ENCODE measurements at regions not wholly inside any gene's neighbourhood (a gene's known extent, or its start where the extent isn't known, plus 50 kb on each side); places are given as distances from the start of the nearest gene placed in this dataset.
"Not testable (repeated sequence)": the region's sequence is repeated elsewhere in the genome, so short reads cannot be mapped to it uniquely, and the experiment has no call there.

DNA sequence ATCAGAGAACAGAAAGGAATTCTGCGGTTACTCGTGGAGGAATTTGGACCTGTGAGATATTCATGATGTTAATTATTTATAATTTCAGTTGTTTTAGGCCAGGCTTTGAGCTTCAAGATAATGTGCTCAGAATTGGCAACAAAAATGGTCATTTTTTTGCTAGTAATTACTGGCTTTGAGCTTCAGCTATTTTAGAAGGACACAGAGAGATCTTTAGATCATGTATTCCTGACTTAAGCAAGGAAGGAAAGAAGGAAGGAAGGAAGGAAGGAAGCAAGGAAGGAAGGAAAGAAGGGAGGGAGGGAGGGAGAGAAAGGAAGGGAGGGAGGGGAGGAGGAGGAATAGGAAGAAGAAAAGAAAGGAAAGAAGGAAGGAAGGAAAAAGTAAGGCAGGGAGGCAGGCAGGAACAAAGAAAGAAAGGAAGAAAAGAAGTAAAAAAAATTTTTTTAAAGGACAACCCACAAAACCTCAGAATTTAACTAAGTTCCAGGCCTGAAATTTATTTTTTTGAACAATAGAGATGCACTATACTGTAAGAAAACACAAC is 277.9 kb upstream of the KLF3 start:
- DNase-seq, result no peak

DNA sequence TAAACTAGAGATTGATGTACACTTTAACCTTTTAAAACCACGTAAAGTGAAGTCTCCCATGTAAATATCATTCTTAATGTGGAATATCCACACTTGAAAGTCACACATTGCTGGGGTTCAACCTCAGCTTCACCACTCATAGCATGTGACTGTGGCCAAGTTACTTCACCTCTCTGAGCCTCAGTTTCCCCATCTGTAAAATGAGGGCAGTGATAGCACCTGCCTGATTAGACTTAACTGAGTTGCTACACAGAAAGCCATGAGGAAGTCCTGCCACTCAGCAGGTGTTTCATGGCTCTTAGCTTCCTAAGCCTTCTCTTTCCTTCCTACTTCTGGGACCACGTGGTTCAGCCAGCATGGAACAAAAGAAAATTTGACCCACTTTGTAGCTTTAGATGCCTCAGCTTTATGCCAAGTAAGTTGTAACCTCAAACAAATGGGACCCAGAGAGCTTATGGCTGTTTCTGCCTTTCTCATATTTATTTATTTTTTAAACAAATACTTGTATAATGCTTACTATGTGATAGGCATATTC is 277.3 kb upstream of the KLF3 start:
- no peak for DNase-seq

DNA sequence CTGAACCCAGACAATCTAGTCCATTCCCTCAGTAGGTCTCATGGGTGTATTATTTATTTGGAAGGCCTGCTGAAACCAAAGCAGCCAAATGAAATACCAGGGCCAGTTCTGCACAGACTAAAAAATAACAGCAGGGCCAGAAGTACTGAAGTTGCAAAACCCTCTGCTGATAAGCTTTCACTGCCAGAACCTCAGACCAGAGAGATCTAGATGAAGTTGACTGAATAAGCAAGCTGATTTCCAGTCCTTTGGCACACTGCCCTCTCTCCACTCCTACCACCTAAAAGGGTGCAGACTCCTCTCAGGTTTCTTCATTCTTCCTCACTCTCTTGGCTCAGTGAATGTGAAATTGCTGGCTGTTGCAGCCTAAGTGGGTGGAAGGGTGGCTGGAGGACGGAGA is 276.7 kb upstream of the KLF3 start:
- no peak for DNase-seq

DNA sequence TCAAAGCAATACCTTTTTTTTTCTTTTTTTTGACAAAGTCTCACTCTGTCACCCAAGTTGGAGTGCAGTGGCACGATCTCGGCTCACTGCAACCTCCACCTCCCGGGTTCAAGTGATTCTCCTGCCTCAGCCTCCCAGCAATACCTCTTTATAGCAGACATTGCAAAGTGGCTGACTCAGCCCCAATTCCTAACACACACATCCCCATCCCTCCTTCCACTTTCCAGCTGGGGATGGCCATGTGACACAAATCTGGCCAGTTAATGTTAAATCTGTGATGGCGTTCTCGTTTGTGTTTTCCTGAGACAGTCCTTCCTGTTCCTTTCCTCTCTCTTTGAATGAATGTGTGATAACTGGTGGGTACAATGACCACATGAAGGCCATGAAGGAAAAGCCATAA is 276.2 kb upstream of the KLF3 start:
- DNase-seq, result no peak

DNA sequence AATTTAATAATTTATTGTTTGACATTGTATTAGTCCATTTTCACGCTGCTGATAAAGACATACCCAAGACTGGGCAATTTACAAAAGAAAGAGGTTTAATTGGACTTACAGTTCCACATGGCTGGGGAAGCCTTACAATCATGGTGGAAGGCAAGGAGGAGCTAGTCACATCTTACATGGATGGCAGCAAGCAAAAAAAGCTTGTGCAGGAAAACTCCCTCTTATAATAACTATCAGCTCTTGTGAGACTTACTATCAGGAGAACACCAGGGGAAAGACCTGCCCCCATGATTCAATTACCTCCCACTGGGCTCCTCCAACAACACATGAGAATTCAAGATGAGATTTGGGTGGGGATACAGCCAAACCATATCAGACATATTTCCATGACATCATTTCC is 275.1 kb upstream of the KLF3 start:
- not testable (repeated sequence) for DNase-seq

DNA sequence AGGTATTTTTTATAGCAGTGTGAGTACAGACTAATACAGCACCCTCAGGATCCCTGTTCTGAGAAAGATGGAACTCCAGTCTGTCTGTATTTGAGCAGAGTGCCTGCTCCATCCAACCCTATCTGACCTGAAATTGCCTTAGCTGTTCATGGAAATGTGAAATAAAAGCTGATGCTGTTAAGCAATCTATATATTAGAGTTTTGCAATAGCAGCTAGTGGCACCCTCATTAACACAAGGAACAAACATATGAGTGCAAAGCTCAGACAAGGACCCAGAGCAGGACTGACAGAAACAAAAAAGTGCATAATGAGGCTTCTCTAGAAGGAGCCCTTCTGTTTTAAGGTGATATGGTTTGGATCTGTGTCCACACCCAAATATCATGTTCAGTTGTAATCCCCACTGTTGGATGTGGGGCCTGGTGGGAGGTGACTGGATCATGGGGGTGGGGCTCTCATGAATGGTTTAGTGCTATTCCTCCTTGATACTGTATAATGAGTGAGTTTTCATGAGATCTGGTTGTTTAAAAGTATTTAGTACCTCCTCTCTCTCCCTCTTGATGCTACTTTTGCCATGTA is 272.9 kb upstream of the KLF3 start:
- DNase-seq, result no peak

DNA sequence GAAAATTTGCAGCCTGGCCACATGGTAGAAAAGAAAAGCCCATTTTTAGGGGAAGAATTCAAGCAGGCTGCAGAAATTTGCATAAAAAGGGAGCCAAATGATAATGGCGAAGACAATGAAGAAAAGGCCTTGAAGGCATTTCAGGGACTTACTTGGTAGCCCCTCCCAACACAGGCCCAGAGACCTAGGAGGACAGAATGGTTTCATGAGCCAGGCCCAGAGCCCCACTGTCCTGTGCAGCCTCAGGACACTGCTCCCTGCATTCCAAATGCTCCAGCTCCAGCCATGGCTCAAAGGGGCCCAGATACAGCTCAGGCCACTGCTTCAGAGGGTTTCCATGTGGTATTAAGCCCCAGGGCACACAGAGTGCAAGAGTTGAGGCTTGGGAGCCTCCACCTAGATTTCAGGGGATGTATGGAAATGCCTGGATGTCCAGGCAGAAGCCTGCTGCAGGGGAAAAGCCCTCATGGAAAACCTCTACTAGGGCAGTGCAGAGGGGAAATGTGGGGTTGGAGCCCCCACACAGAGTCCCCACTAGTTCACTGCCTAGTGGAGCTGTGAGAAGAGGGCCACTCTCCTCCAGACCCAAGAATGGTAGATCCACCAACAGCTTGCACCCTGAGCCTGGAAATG is 271.7 kb upstream of the KLF3 start:
- DNase-seq, result no peak

DNA sequence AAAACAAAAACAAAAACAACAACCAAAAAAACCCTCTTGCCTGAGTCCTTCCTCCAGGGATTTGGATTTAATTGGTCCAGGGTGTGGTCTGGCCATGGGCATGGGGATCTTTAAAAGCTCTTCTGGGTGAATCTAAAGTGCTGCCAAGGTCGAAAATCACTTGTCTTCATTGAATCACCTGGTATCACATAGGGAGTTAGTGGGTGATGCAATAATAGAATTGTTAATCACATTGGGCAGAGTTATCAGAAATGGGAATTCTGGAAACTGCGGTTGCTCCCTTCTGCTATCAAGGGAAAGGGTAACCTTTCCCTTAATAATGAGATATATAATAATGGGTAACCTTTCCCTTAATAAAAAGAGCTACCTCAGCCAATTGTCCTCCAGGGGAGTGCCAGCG is 267.9 kb upstream of the KLF3 start:
- DNase-seq, result no peak

DNA sequence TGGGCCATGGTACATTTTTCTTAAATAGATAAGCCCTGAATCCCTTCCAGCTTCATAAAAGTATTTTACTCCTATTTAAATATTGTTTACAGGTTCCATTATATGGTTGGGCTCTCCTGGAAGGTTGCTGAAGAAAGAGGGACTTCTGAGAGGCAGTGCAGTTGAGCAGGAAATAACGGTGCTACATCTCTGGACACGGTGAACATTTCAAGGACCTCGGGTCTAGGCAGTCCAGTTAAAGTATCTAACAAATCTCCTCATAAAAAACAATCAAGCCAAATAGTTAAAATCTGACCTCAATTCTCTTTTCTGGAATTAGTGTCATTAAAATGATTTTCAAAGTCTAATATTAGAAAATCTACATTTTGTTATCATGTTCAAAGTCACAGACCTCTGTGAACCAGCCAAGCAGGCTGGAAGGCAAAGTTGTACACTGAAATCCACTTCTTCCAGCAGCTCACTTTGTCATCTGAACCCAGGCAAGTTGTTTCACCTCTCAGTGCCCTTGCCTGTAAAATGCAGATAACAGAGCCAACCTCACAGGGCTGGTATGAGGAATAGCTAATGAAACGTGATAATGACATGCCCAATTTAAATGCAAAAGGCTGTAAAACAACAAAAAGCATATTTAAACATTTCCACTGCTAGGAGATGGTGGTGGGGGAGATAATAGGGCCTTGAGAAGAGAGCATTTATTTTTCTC is 267.0 kb upstream of the KLF3 start:
- no peak for DNase-seq

DNA sequence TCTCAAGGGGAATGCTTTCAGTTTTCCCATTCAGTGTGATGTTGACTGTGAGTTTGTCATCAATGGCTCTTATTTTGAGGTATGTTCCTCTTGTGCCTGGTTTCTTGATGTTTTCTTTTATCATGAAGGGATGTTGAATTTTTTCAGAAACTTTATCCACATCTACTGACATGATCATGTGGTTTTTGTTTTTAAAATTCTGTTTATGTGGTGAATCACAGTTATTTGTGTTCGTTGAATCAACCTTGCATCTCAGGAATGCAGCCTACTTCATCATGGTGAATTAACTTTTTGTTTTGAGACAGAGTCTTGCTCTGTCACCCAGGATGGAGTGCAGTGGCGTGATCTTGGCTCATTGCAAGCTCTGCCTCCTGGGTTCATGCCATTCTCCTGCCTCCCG is 263.1 kb upstream of the KLF3 start:
- peak; percentile 7 for DNase-seq

DNA sequence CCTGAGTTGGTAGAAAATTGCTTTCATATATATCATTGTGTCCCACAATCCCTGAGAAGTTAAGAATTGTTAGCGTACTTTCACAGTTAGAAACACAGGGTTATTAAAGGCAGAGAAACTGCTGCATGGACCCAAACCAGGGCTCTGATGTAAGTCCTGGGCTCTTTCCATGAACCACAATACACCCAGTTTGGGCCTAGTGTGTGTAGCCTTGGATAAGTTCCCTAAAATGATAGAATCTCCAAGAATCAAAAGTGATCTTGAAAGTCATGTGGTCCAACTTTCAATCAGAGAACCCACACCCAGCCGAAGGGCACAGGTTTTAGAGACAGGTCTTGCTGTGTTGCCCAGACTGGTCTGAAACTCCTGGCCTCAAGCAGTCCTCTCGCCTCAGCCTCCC is 257.8 kb upstream of the KLF3 start:
- DNase-seq, result no peak

DNA sequence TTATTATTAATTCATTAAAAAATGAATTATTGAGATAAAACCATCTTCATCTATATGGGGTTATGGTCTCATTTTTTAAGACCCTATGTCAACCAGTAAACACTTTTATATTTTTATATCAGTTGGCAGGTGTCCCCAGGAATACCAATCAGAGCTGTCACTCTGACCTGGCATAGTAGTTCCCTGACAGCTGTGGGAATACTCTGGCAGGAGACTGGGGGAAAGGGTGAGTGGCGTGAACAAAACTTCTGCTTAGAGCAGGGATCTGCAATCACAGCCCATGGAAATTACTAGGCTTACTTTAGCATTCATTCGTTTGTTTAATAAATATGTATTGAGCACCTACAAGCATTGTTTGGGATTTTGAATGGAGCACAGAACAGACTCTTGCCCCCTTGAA is 254.1 kb upstream of the KLF3 start:
- DNase-seq, result no peak

DNA sequence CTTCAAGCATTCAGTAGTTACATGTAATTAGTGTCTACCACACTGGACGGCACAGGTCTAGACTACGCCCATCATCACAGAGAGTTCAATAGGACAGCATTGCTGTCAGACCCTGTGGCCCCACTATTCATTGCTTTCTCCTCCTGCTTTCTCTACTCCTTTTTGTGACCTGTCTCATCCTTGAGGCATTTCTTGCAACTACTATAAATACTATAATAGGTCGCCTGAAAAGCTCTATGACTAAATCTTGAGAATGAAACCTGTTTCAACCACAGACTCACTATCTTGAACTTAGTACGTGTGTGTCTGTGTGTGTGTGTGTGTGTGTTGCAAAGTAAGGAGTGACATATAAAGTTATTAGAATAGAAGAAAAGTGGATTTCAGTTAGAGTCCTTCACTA is 252.9 kb upstream of the KLF3 start:
- no peak for DNase-seq

DNA sequence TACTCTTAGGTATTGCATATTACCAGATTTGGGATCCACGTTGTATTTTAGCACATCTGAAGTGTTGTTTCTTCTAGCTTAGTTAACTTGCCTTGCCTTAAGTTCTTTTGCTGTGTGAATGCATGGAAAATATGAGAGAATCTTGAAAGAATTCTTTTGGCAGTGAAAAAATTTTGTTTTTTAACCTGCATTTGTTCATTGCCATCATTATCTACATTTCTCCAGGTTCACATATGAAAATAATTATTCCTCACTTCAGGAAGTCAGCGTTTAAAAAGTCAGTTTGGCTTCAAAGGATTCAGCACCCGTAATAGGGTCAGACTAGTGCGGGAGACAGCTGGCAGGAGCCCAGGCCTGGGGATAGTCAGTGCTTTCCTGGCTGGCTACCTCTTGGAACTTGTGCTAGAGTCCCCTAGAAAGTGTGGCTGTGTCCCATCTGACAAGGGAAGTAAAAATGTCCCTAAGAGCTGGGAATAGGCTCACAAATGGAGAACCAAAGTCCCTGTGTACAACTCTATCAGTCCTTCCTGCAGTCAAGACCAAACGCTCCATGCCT is 251.9 kb upstream of the KLF3 start:
- no peak for DNase-seq

DNA sequence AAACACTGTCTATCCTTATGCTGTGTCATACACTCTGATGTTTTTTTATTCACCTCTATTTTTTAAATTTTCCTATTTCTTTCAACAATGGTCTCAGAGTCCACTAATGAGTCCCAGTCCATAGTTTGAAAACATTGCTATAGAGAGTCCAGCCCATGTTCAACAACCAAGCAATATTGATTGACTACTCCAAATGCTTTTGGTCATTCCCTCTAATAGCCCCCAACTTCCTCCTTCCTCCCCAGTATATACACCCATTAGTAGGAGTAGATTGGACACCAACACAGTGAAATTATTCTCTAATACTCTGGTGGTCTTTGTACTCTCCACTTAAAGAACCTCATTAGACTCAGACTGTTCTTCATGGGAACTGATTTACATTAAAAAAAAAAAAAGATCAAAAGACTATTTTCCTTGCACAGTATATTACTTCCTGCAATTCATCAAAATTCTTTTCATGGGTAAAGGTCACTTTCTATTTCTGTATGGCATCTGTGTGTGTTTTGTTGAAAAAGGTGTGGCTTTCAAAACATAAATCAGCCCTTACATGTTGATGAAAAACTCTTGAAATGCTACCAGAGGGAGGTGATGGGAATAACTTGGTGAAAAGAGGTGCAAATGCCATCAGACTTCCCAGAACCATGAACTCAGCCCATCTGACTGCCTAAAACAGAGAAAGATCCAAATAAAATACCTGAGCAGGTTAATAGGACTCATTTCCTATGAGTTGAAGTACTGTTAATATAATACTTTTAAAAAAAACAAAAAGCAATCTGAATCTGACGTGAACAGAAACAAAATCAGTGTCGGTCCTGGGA is 250.3 kb upstream of the KLF3 start:
- DNase-seq, result no peak

DNA sequence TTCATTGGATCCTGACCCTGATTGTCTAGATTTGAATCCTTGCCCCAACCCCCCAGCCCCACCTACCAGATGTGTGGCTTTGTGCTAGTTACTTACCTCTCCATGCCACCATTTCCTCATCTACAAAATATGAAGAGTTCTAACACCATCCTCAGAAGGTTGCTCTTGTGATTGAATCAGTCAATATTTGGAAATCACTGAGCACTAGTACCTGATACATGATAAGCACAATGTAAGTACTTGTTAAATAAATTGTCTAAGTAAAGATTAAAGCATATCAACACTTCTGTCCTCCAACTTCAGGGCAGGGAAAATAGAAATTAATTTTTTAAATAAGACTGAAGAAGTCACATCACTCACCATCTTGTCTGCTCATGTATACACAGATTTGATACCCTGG is 249.6 kb upstream of the KLF3 start:
- no peak for DNase-seq

DNA sequence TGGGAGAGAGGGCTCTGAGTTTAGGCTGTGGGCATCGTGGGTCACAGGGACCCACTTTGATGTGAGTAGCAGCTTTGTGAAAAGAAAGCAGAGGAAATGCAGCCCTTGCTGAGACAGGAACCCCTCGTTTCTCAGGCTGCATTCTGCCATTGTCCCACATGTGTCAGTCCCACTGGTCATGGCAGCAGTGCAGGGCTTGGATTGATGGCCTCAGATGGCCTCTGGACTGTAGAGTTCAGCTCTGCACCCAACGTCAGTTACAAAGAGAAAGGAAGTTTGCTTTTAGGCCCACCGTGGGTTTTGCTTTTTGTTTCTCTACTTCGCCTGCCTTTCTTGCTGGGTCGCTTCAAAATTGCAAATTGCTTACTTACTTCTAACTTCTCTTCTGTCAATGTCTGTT is 248.3 kb upstream of the KLF3 start:
- no peak for DNase-seq

DNA sequence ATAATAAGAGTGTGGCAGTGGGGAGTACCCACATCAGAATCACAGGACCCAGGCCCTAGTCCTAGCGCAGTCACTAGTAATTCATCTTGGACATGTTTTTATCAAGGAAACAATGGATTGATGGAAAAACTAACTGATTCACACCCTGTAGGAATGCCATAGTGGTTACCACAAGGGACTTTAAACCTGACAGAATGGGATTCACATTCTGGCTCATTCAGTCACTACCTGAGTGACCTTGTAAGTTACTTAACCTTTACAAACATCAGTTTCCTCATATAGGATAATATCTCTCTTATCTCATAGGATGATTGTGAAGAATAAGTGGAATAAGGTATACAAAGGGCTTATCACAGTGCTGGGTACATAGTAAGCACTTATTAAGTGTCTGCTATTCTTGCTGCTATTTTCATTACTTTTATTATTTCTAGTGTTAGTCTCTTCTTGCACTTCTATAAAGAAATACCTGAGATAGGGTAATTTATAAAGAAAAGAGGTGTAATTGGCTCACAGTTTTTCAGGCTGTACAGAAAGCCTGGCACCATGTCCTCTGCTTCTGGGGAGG is 247.5 kb upstream of the KLF3 start:
- no peak for DNase-seq

DNA sequence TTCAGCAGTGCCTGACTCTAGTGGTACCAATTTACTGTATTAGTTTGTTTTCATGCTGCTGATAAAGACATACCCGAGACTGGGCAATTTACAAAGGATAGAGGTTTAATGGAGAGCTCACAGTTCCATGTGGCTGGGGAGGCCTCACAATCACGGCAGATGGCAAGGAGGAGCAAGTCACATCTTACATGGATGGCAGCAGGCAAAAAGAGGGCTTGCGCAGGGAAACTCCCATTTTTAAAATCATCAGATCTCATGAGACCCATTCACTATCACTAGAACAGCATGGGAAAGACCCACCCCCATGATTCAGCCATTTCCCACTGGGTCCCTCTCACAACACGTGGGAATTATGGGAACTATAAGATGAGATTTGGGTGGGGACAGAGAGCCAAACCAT is 243.7 kb upstream of the KLF3 start:
- DNase-seq, result not testable (repeated sequence)

DNA sequence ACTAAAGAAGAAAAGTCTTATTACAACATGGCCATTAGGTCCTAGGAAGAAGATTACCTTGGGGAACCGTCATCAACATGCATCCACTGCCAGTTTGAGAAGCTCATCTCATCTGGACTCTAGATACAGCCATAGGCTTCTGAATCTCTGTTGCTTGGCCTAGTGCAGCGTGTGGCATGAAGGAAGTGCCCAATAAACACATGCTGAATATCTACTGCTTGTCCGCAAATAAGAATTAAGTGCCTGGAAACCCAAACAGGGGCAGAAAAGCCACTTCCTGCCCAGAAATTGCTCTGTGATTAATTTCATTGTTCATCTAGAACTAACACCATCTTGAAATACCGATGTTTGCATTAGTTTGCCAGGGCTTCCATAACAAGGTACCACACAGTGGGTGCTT is 241.1 kb upstream of the KLF3 start:
- DNase-seq, result no peak

DNA sequence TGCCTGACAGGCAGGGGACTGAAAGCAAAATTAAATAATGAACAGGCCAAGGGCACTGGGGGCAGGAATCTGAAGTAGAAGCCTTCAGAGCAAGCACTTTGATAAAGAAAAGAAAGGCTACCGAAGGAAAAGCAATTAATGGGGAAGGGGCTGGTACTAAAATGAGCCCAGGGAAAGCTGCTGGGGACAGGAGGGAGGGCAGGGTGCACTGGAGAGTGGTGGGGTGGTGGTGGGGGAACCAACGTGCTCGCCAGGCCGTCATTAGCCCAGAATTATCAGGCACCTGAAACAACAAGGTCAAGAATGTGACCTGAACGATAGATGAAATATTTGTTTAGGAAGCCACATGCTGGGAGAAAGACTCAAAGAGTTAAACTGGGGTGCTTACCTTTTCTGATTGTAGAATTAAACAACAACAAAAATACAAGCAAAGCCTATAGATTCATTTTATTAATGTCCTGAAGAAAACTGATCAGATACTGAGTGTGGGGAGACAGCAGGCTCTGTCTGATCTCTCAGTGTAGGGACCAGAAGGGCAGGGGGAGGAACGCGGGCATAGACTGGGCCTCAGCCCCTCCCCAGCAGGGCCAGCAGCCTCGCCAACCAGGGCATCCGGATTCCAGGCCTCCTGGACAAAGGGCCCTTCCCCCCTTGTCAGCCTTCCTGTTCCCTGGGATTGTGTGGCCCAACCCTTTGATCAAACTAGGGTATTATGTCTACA is 239.7 kb upstream of the KLF3 start:
- no peak for DNase-seq

DNA sequence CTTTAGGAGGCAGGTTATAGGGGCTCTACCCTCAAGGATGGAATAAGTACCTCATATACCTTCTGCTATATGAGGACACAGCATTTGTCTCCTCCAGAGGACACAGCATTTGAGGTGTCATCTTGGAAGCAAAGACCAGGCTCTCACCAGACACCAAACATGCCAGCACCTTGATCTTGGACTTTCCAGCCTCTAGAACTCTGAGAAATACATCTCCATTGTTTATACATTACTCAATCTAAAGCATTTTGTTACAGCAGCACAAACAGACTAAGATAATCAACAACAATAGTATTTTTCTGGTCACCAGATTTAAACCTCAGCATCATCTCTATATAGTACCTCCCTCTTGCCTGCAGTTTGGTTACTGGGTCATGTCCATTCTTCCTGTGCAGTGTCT is 237.5 kb upstream of the KLF3 start:
- no peak for DNase-seq
